ENCODE measurements at regions not wholly inside any gene's neighbourhood (a gene's known extent, or its start where the extent isn't known, plus 50 kb on each side); places are given as distances from the start of the nearest gene placed in this dataset.

GRCh38 chr18:78892721-78893120 is 86.9 kb upstream of the SALL3 start:
- no peak overlapping the region for H3K27ac ChIP-seq
- H3K36me3 ChIP-seq, result no peaks in the 10 kb centered on the region
- no peak overlapping the region for H3K4me3 ChIP-seq
- 78 to 85% (median 83%) methylated on average over 5 of the region's 5 CpGs for WGBS, 4 donors
- ATAC-seq, result no peak
- DNase-seq, result no peak
- H3K9me3 ChIP-seq, result peaks cover 0 to 40% (median 24%) of the 10 kb centered on the region in 12 donors
- H3K4me1 ChIP-seq, result no peaks in the 10 kb centered on the region
- TF ChIP-seq POLR2A (IDR thresholded peaks at IDR 0.05) (no peak), CTCF (IDR thresholded peaks at IDR 0.05) (no peak)
- intact Hi-C loops (cut with DNase I), result no loop called here
- H3K27me3 ChIP-seq, result no peaks in the 10 kb centered on the region

GRCh38 chr18:78893281-78894032 is 86.2 kb upstream of the SALL3 start:
- intact Hi-C loops (cut with DNase I), result no loop called here
- ATAC-seq, result no peak
- Histone ChIP-seq H3K9me3 (peaks cover 0 to 32% (median 21%) of the 10 kb centered on the region in 12 donors), H3K4me3 (no peak overlapping the region), H3K4me1 (no peaks in the 10 kb centered on the region), H3K36me3 (no peaks in the 10 kb centered on the region), H3K27me3 (no peaks in the 10 kb centered on the region), H3K27ac (no peak overlapping the region)
- TF ChIP-seq CTCF (IDR thresholded peaks at IDR 0.05) (no peak), POLR2A (IDR thresholded peaks at IDR 0.05) (no peak)
- no peak for DNase-seq
- WGBS, 4 donors, result 86 to 92% (median 89%) methylated on average over 27 of the region's 27 CpGs

- Histone ChIP-seq H3K4me3 (no peak overlapping the region), H3K27ac (no peak overlapping the region), H3K9me3 (peaks cover 0 to 27% (median 16%) of the 10 kb centered on the region in 12 donors), H3K36me3 (no peaks in the 10 kb centered on the region), H3K27me3 (no peaks in the 10 kb centered on the region), H3K4me1 (no peaks in the 10 kb centered on the region)
- intact Hi-C loops (cut with DNase I), result no loop called here
- DNase-seq (no peak), ATAC-seq (no peak)
- 80 to 84% (median 82%) methylated on average over 8 to 9 of the region's 9 CpGs for WGBS, 4 donors
- no peak for TF ChIP-seq POLR2A (IDR thresholded peaks at IDR 0.05)
- TF ChIP-seq CTCF (IDR thresholded peaks at IDR 0.05), result no peak
These were observed 85.6 kb upstream of the SALL3 start for GRCh38 chr18:78894033-78894305.

- 79 to 84% (median 81%) methylated on average over 21 to 22 of the region's 22 CpGs for WGBS, 4 donors
- intact Hi-C loops (cut with DNase I), result no loop called here
- ATAC-seq (no peak), DNase-seq (no peak)
- H3K27ac ChIP-seq, result no peak overlapping the region
- no peaks in the 10 kb centered on the region for H3K27me3 ChIP-seq
- no peak overlapping the region for H3K4me3 ChIP-seq
- no peak for TF ChIP-seq POLR2A (IDR thresholded peaks at IDR 0.05)
- TF ChIP-seq CTCF (IDR thresholded peaks at IDR 0.05), result no peak
- H3K4me1 ChIP-seq, result no peaks in the 10 kb centered on the region
- H3K36me3 ChIP-seq, result no peaks in the 10 kb centered on the region
- H3K9me3 ChIP-seq, result peaks cover 0 to 13% (median 2%) of the 10 kb centered on the region in 12 donors
These were observed 84.2 kb upstream of the SALL3 start for GRCh38 chr18:78895207-78896001.

Measured in heart left ventricle (tissue), 16 donors.